H1 (cell line): ENCODE measurements at regions not wholly inside any gene's neighbourhood (a gene's known extent, or its start where the extent isn't known, plus 50 kb on each side); places are given as distances from the start of the nearest gene placed in this dataset.

Experiments used
- CTCF ChIA-PET: fragments of 300-600 bp; sonication (Branson Sonifier 250); formaldehyde crosslinking; loops from one replicate; lab custom pipeline; 2021; ENCODE audit not compliant: partially characterized antibody; lab: Charles Lee
- POLR2A ChIA-PET: fragments of 300-600 bp; sonication (Branson Sonifier 250); formaldehyde crosslinking; loops from one replicate; lab custom pipeline; 2021; ENCODE audit warnings: inconsistent platforms; ENCODE audit not compliant: partially characterized antibody; lab: Charles Lee
- DNase-seq, 2 experiments: peaks; one replicate each; pipeline versions ENCODE4 v3.0.0 to v3.0.0-alpha.2; 2010 to 2022; ENCODE audit warnings: low spot score in 2 of 2, low read depth in 1 of 2, mixed read lengths in 1 of 2
- FAIRE-seq: peaks from 2 replicates; lab custom pipeline; 2011; peaks lifted over from hg19 to GRCh38; lab: Jason Lieb, UNC
- H2AFZ ChIP-seq: 2 replicates; pipeline ENCODE4 v1.8.1; 2012; ENCODE audit warnings: low read length, inconsistent platforms
- H2AK5ac ChIP-seq: 2 replicates; pipeline ENCODE4 v1.6.1; 2013; ENCODE audit warnings: low read depth, low read length
- H2BK120ac ChIP-seq: replicated peaks from 2 replicates; pipeline ENCODE3; 2013; ENCODE audit warnings: low read depth, low read length, inconsistent platforms
- H2BK12ac ChIP-seq: 2 replicates; pipeline ENCODE4 v1.6.1; 2013; ENCODE audit warnings: low read depth, low read length
- H2BK15ac ChIP-seq: 2 replicates; pipeline ENCODE4 v1.6.1; 2013; ENCODE audit warnings: low read length
- H2BK20ac ChIP-seq: 2 replicates; pipeline ENCODE4 v1.6.1; 2013; ENCODE audit warnings: low read length
- H2BK5ac ChIP-seq: 2 replicates; pipeline ENCODE4 v1.6.1; 2013; ENCODE audit warnings: low read depth, low read length
- H3K14ac ChIP-seq: 2 replicates; pipeline ENCODE4 v1.6.1; 2013; ENCODE audit warnings: inconsistent platforms; ENCODE audit not compliant: insufficient read length
- H3K18ac ChIP-seq: 2 replicates; pipeline ENCODE4 v1.6.1; 2013; ENCODE audit warnings: low read length; ENCODE audit errors: extremely low read depth
- H3K23ac ChIP-seq: 2 replicates; pipeline ENCODE4 v1.6.1; 2013; ENCODE audit warnings: inconsistent platforms; ENCODE audit not compliant: insufficient read length
- H3K23me2 ChIP-seq: 2 replicates; pipeline ENCODE4 v1.6.1; 2013; ENCODE audit warnings: low read depth, low read length
- H3K27ac ChIP-seq: 2 replicates; pipeline ENCODE4 v1.6.1; 2011; ENCODE audit warnings: low read depth, low read length, inconsistent platforms
- H3K27me3 ChIP-seq, 4 experiments: replicated peaks in 1 of 4; 1 replicate in 1 of 4; 2 replicates in 3 of 4; pipeline versions ENCODE4 v1.6.1 to v1.8.1; 2011 to 2013; ENCODE audit warnings: low read length in 3 of 4, mild to moderate bottlenecking in 3 of 4, inconsistent platforms in 2 of 4, mixed read lengths in 2 of 4, moderate library complexity in 1 of 4; ENCODE audit not compliant: control insufficient read depth in 3 of 4, insufficient read depth in 3 of 4; ENCODE audit errors: extremely low read depth in 1 of 4
- H3K36me3 ChIP-seq, 4 experiments: 2 replicates each; pipeline versions ENCODE4 v1.6.1 to v1.8.1; 2011 to 2013; ENCODE audit warnings: mild to moderate bottlenecking in 4 of 4, low read length in 3 of 4, moderate library complexity in 2 of 4, control low read depth in 1 of 4, inconsistent platforms in 1 of 4; ENCODE audit not compliant: insufficient read depth in 4 of 4, control insufficient read depth in 2 of 4
- H3K4ac ChIP-seq: replicated peaks from 2 replicates; pipeline ENCODE3; 2013; ENCODE audit warnings: low read length, low read depth, mixed read lengths, inconsistent platforms; ENCODE audit not compliant: insufficient read length
- H3K4me1 ChIP-seq, 4 experiments: replicated peaks in 1 of 4; 1 replicate in 1 of 4; 2 replicates in 3 of 4; pipeline versions ENCODE4 v1.6.1 to v1.8.1; 2011 to 2013; ENCODE audit warnings: low read length in 3 of 4, inconsistent platforms in 2 of 4, mixed read lengths in 1 of 4; ENCODE audit not compliant: insufficient read depth in 4 of 4, control insufficient read depth in 3 of 4
- H3K4me2 ChIP-seq, 2 experiments: 2 replicates each; pipeline versions ENCODE4 v1.6.1 to v1.8.1; 2011 to 2013; ENCODE audit warnings: low read depth in 2 of 2, low read length in 2 of 2, control low read depth in 1 of 2, inconsistent platforms in 1 of 2, mild to moderate bottlenecking in 1 of 2; ENCODE audit not compliant: insufficient read depth in 1 of 2
- H3K4me3 ChIP-seq, 4 experiments: fragments of 200-600, 300-600 bp in 1 of 4; sonication (generic), shearing (Covaris generic), sonication (Bioruptor Twin) in 1 of 4; 2 replicates each; pipeline versions ENCODE4 v1.5.1 to v1.8.1; 2011 to 2016; ENCODE audit warnings: low read length in 4 of 4, low read depth in 3 of 4, control low read depth in 2 of 4, inconsistent platforms in 2 of 4, mild to moderate bottlenecking in 2 of 4, mixed read lengths in 1 of 4, moderate library complexity in 1 of 4; ENCODE audit not compliant: insufficient read depth in 2 of 4; ENCODE audit errors: extremely low read depth in 1 of 4
- H3K56ac ChIP-seq: replicated peaks from 2 replicates; pipeline ENCODE3; 2013; ENCODE audit warnings: low read depth, mild to moderate bottlenecking, mixed read lengths, low read length, inconsistent platforms; ENCODE audit not compliant: insufficient read length
- H3K79me1 ChIP-seq: 2 replicates; pipeline ENCODE4 v1.6.1; 2013; ENCODE audit warnings: low read depth, low read length, control low read depth
- H3K79me2 ChIP-seq, 2 experiments: 2 replicates each; pipeline versions ENCODE4 v1.6.1 to v1.8.1; 2012 to 2013; ENCODE audit warnings: low read length in 2 of 2, mild to moderate bottlenecking in 2 of 2, inconsistent platforms in 1 of 2; ENCODE audit not compliant: insufficient read depth in 2 of 2, control insufficient read depth in 1 of 2
- H3K9ac ChIP-seq, 4 experiments: replicated peaks in 1 of 4; 1 replicate in 1 of 4; 2 replicates in 3 of 4; pipeline versions ENCODE4 v1.6.1 to v1.8.1; 2011 to 2013; ENCODE audit warnings: low read depth in 3 of 4, low read length in 3 of 4, control low read depth in 2 of 4, mild to moderate bottlenecking in 2 of 4, moderate library complexity in 2 of 4, inconsistent platforms in 1 of 4; ENCODE audit errors: extremely low read depth in 1 of 4
- H3K9me3 ChIP-seq, 2 experiments: 2 replicates each; pipeline versions ENCODE4 v1.6.1 to v1.8.1; 2012 to 2013; ENCODE audit warnings: mild to moderate bottlenecking in 2 of 2, moderate library complexity in 2 of 2, control low read depth in 1 of 2, inconsistent platforms in 1 of 2, low read depth in 1 of 2, low read length in 1 of 2, mixed read lengths in 1 of 2; ENCODE audit not compliant: insufficient read depth in 2 of 2
- H4K20me1 ChIP-seq, 2 experiments: replicated peaks in 1 of 2; 2 replicates each; pipeline versions ENCODE3 to v1.8.1; 2011 to 2013; ENCODE audit warnings: inconsistent platforms in 2 of 2, low read length in 2 of 2, mild to moderate bottlenecking in 1 of 2; ENCODE audit not compliant: insufficient read depth in 2 of 2, control insufficient read depth in 1 of 2
- H4K5ac ChIP-seq: 2 replicates; pipeline ENCODE4 v1.6.1; 2013; ENCODE audit warnings: low read length, low read depth, mixed read lengths, inconsistent platforms; ENCODE audit not compliant: insufficient read length
- H4K8ac ChIP-seq: 2 replicates; pipeline ENCODE4 v1.8.0; 2013; ENCODE audit warnings: mild to moderate bottlenecking, moderate library complexity, low read length, inconsistent platforms; ENCODE audit not compliant: insufficient read depth; ENCODE audit errors: extremely low read depth
- H4K91ac ChIP-seq: replicated peaks from 2 replicates; pipeline ENCODE3; 2013; ENCODE audit warnings: low read length, mixed read lengths, inconsistent platforms; ENCODE audit not compliant: insufficient read length
- BRCA1 ChIP-seq: IDR thresholded peaks from 2 replicates; pipeline ENCODE4 v1.6.1; 2012; ENCODE audit warnings: low read depth, low read length, improper control_type of control experiment
- CHD1 ChIP-seq: IDR thresholded peaks from 2 replicates; pipeline ENCODE4 v1.6.1; 2012; ENCODE audit warnings: low read depth, low read length, improper control_type of control experiment
- EZH2 ChIP-seq: fragments of 200-600 bp; sonication (generic); IDR thresholded peaks from 2 replicates; pipeline ENCODE4 v1.7.1; 2012; ENCODE audit warnings: low read depth, mild to moderate bottlenecking, moderate library complexity, low read length, inconsistent platforms; ENCODE audit not compliant: severe bottlenecking
- HDAC6 ChIP-seq: IDR thresholded peaks from one replicate; pipeline ENCODE4 v1.7.1; 2012; ENCODE audit warnings: low read depth, mild to moderate bottlenecking, inconsistent platforms, low read length, moderate library complexity
- JUND ChIP-seq: IDR thresholded peaks from 2 replicates; pipeline ENCODE4 v1.6.1; 2011; ENCODE audit warnings: mild to moderate bottlenecking, improper control_type of control experiment, low read length
- KDM1A ChIP-seq: fragments of 200-600, 300-600 bp; sonication (generic); IDR thresholded peaks from 2 replicates; pipeline ENCODE4 v1.7.1; 2016; ENCODE audit warnings: mild to moderate bottlenecking, low read length, borderline replicate concordance
- NRF1 ChIP-seq: IDR thresholded peaks from 2 replicates; pipeline ENCODE4 v1.6.1; 2011; ENCODE audit warnings: mild to moderate bottlenecking, low read depth, low read length, improper control_type of control experiment
- POLR2A ChIP-seq, 2 experiments: IDR thresholded peaks; 1 replicate in 1 of 2; 2 replicates in 1 of 2; pipeline ENCODE4 v1.6.1; 2011; ENCODE audit warnings: low read depth in 2 of 2, low read length in 2 of 2, mild to moderate bottlenecking in 2 of 2; ENCODE audit errors: control extremely low read depth in 1 of 2
- POLR2AphosphoS5 ChIP-seq: IDR thresholded peaks from 2 replicates; pipeline ENCODE4 v1.6.1; 2011; ENCODE audit warnings: low read depth, low read length
- RAD21 ChIP-seq, 2 experiments: IDR thresholded peaks in 1 of 2; conservative IDR thresholded peaks in 1 of 2; 2 replicates each; pipeline ENCODE4 v1.6.1; 2011; ENCODE audit warnings: low read depth in 2 of 2, low read length in 2 of 2, improper control_type of control experiment in 1 of 2, inconsistent platforms in 1 of 2, mild to moderate bottlenecking in 1 of 2, moderate library complexity in 1 of 2
- SP2 ChIP-seq: IDR thresholded peaks from 2 replicates; pipeline ENCODE4 v1.6.1; 2012; ENCODE audit warnings: mild to moderate bottlenecking, low read length, inconsistent platforms
- TAF7 ChIP-seq: optimal IDR thresholded peaks from 2 replicates; pipeline ENCODE3; 2011; ENCODE audit warnings: low read depth, mild to moderate bottlenecking, inconsistent platforms, low read length, moderate library complexity, borderline replicate concordance
- TBP ChIP-seq: IDR thresholded peaks from 2 replicates; pipeline ENCODE4 v1.6.1; 2011; ENCODE audit warnings: low read depth, low read length, improper control_type of control experiment
- YY1 ChIP-seq: IDR thresholded peaks from 2 replicates; pipeline ENCODE4 v1.6.1; 2011; ENCODE audit warnings: low read depth, mild to moderate bottlenecking, low read length
- WGBS, 2 experiments: shearing (Covaris generic) in 1 of 2; methylation state at CpG; one replicate each; pipeline versions ENCODE4 v1.1.6 to v1.1.7; 2013 to 2015; ENCODE audit warnings: low lambda C conversion rate in 2 of 2, mixed read lengths in 2 of 2, inconsistent platforms in 1 of 2, low coverage in 1 of 2, missing lambda C conversion rate in 1 of 2; ENCODE audit not compliant: insufficient replicate concordance in 2 of 2, insufficient coverage in 1 of 2, insufficient read length in 1 of 2; ENCODE audit errors: extremely low coverage in 1 of 2, missing lambda C conversion rate in 1 of 2; 5-methylcytosine and 5-hydroxymethylcytosine counted together

- Histone ChIP-seq H4K5ac (no peak overlapping the region), H3K4me1 (peaks cover 0 to 3% (median 1%) of the 10 kb centered on the region in 4 experiments; a peak in 3 of 7 replicates), H4K8ac (no peak overlapping the region), H3K23me2 (no peaks in the 10 kb centered on the region), H2BK20ac (no peak overlapping the region), H4K91ac (no peak overlapping the region), H3K27ac (no peak overlapping the region), H2BK5ac (no peak overlapping the region), H2BK15ac (no peak overlapping the region), H3K14ac (no peak overlapping the region), H3K36me3 (no peaks in the 10 kb centered on the region), H2AK5ac (no peak overlapping the region), H2BK120ac (no peak overlapping the region), H3K4me3 (no peak overlapping the region), H3K79me1 (no peaks in the 10 kb centered on the region), H4K20me1 (no peaks in the 10 kb centered on the region), H3K79me2 (no peaks in the 10 kb centered on the region), H3K27me3 (no peaks in the 10 kb centered on the region), H2BK12ac (no peak overlapping the region), H3K9ac (no peak overlapping the region), H3K56ac (no peak overlapping the region), H3K4me2 (no peak overlapping the region), H3K9me3 (no peaks in the 10 kb centered on the region), H2AFZ (no peak overlapping the region), H3K18ac (no peak overlapping the region), H3K4ac (no peak overlapping the region), H3K23ac (no peak overlapping the region)
- no peak for DNase-seq
- FAIRE-seq: no peak
- ChIA-PET CTCF (interaction anchor here (0.6 kb wide), 1 partner anchor 350 kb away, joined by 3 read pairs; no protein-coding TSS in a partner anchor), POLR2A (no interaction called here)
- 96% methylated on average over 3 of the region's 3 CpGs; no CpG with 5 or more reads in 1 of the 2 experiments for WGBS, 2 experiments
- TF ChIP-seq EZH2 (no peak), HDAC6 (no peak), KDM1A (no peak), RAD21 (IDR thresholded peaks at IDR 0.05 in 1 of 2, conservative IDR thresholded peaks at IDR 0.05 in 1 of 2; ENCODE audit: low read depth in 2 of 2, low read length in 2 of 2) (no peak), SP2 (no peak), NRF1 (no peak), CHD1 (no peak), POLR2A (IDR thresholded peaks at IDR 0.05; ENCODE audit: control extremely low read depth in 1 of 2, low read depth in 2 of 2, low read length in 2 of 2) (no peak), YY1 (no peak), BRCA1 (no peak), TAF7 (no peak), TBP (no peak), POLR2AphosphoS5 (no peak), JUND (no peak)
Observed at GRCh38 chr3:65030847-65031463, 343.2 kb upstream of the ADAMTS9 start.
